HL-60 (cell line): ENCODE measurements at regions not wholly inside any gene's neighbourhood (a gene's known extent, or its start where the extent isn't known, plus 50 kb on each side); places are given as distances from the start of the nearest gene placed in this dataset.

Experiments
- CTCF ChIP-seq: IDR thresholded peaks from one replicate; pipeline ENCODE4 v1.5.1; 2011; ENCODE audit warnings: low read length, control low read depth, inconsistent platforms; ENCODE audit not compliant: insufficient read depth
- GABPA ChIP-seq: IDR thresholded peaks from 2 replicates; pipeline ENCODE4 v1.6.1; 2012; ENCODE audit warnings: low read depth
- POLR2AphosphoS5 ChIP-seq: IDR thresholded peaks from 2 replicates; pipeline ENCODE4 v1.6.1; 2012; ENCODE audit warnings: low read depth
- REST ChIP-seq: IDR thresholded peaks from 2 replicates; pipeline ENCODE4 v1.6.1; 2012; ENCODE audit warnings: low read depth; ENCODE audit not compliant: insufficient replicate concordance
- SPI1 ChIP-seq: IDR thresholded peaks from 2 replicates; pipeline ENCODE4 v1.6.1; 2012; ENCODE audit warnings: low read depth, mild to moderate bottlenecking, borderline replicate concordance

GRCh38 chr14:86885280-86885679 is 1107.7 kb downstream of the GALC start:
- TF ChIP-seq CTCF (no peak), SPI1 (no peak), POLR2AphosphoS5 (no peak), REST (no peak), GABPA (no peak)
